Forelimb muscle (tissue), 1 donor: ENCODE measurements at regions not wholly inside any gene's neighbourhood (a gene's known extent, or its start where the extent isn't known, plus 50 kb on each side); places are given as distances from the start of the nearest gene placed in this dataset.
A peak's percentile ranks its signal among the peaks of the same experiment; 100 is the strongest.
"Not testable (repeated sequence)": the region's sequence is repeated elsewhere in the genome, so short reads cannot be mapped to it uniquely, and the experiment has no call there.

ENCODE experiments used
- DNase-seq: peaks from one replicate; pipeline ENCODE4 v3.0.0-alpha.2; 2013; ENCODE audit warnings: low read depth

GRCh38 chr1:232352366-232352765 lies 277.6 kb downstream of the SIPA1L2 start:
- DNase-seq: no peak

GRCh38 chr1:232351335-232351734 lies 278.6 kb downstream of the SIPA1L2 start:
- no peak for DNase-seq

- no peak for DNase-seq
These were observed 283.1 kb downstream of the SIPA1L2 start for GRCh38 chr1:232346844-232347243.

GRCh38 chr1:232344791-232345399 lies 285.0 kb downstream of the SIPA1L2 start:
- no peak for DNase-seq

- DNase-seq: not testable (repeated sequence)
These were observed 285.7 kb downstream of the SIPA1L2 start for GRCh38 chr1:232344186-232344585.

GRCh38 chr1:232340446-232340845 lies 289.5 kb downstream of the SIPA1L2 start:
- no peak for DNase-seq

GRCh38 chr1:232339073-232339472 lies 290.9 kb downstream of the SIPA1L2 start:
- DNase-seq: no peak

GRCh38 chr1:232335741-232336293 lies 294.1 kb downstream of the SIPA1L2 start:
- no peak for DNase-seq

GRCh38 chr1:232335261-232335660 lies 294.7 kb downstream of the SIPA1L2 start:
- no peak for DNase-seq

- no peak for DNase-seq
These were observed 295.1 kb downstream of the SIPA1L2 start for GRCh38 chr1:232334811-232335210.

GRCh38 chr1:232334246-232334645 lies 295.7 kb downstream of the SIPA1L2 start:
- DNase-seq: no peak

GRCh38 chr1:232333419-232333767 lies 296.5 kb downstream of the SIPA1L2 start:
- no peak for DNase-seq

- DNase-seq: not testable (repeated sequence)
These were observed 297.1 kb downstream of the SIPA1L2 start for GRCh38 chr1:232332710-232333418.

- DNase-seq: no peak
These were observed 300.7 kb downstream of the SIPA1L2 start for GRCh38 chr1:232329103-232329813.

- no peak for DNase-seq
These were observed 301.3 kb downstream of the SIPA1L2 start for GRCh38 chr1:232328486-232329102.

- DNase-seq: no peak
These were observed 302.0 kb downstream of the SIPA1L2 start for GRCh38 chr1:232327899-232328298.

GRCh38 chr1:232327269-232327668 lies 302.7 kb downstream of the SIPA1L2 start:
- peak; percentile 29 for DNase-seq

GRCh38 chr1:232322162-232322734 lies 307.7 kb downstream of the SIPA1L2 start:
- no peak for DNase-seq

GRCh38 chr1:232319518-232320210 lies 310.3 kb downstream of the SIPA1L2 start:
- no peak for DNase-seq

- DNase-seq: no peak
These were observed 310.9 kb downstream of the SIPA1L2 start for GRCh38 chr1:232319072-232319471.

- no peak for DNase-seq
These were observed 311.8 kb downstream of the SIPA1L2 start for GRCh38 chr1:232318143-232318542.
